ENCODE measurements at regions not wholly inside any gene's neighbourhood (a gene's known extent, or its start where the extent isn't known, plus 50 kb on each side); places are given as distances from the start of the nearest gene placed in this dataset.

- DNase-seq: no peak
These were observed 301.3 kb upstream of the SMARCA2 start for GRCh38 chr9:1713841-1714240.

- DNase-seq: no peak
These were observed 297.3 kb upstream of the SMARCA2 start for GRCh38 chr9:1717882-1718281.

- DNase-seq: no peak
These were observed 296.3 kb upstream of the SMARCA2 start for GRCh38 chr9:1718836-1719235.

GRCh38 chr9:1721196-1721595 is 294.0 kb upstream of the SMARCA2 start:
- DNase-seq: no peak

- no peak for DNase-seq
These were observed 292.7 kb upstream of the SMARCA2 start for GRCh38 chr9:1722404-1722803.

- no peak for DNase-seq
These were observed 291.6 kb upstream of the SMARCA2 start for GRCh38 chr9:1723522-1724015.

- peak in 2 of 6 experiments; percentile 8 to 13 for DNase-seq
These were observed 288.0 kb upstream of the SMARCA2 start for GRCh38 chr9:1726993-1727759.

- no peak for DNase-seq
These were observed 285.5 kb upstream of the SMARCA2 start for GRCh38 chr9:1729631-1730030.

GRCh38 chr9:1732670-1733069 is 282.5 kb upstream of the SMARCA2 start:
- DNase-seq: no peak

- no peak for DNase-seq
These were observed 276.5 kb upstream of the SMARCA2 start for GRCh38 chr9:1738511-1739100.

GRCh38 chr9:1743121-1743960 is 271.8 kb upstream of the SMARCA2 start:
- no peak for DNase-seq

- DNase-seq: no peak
These were observed 269.2 kb upstream of the SMARCA2 start for GRCh38 chr9:1745980-1746379.

- DNase-seq: no peak
These were observed 267.7 kb upstream of the SMARCA2 start for GRCh38 chr9:1747417-1747967.

GRCh38 chr9:1748407-1748806 is 266.7 kb upstream of the SMARCA2 start:
- no peak for DNase-seq

- no peak for DNase-seq
These were observed 258.0 kb upstream of the SMARCA2 start for GRCh38 chr9:1757186-1757585.

GRCh38 chr9:1759009-1759408 is 256.1 kb upstream of the SMARCA2 start:
- no peak for DNase-seq

- DNase-seq: no peak
These were observed 255.3 kb upstream of the SMARCA2 start for GRCh38 chr9:1759771-1760300.

- no peak for DNase-seq
These were observed 253.3 kb upstream of the SMARCA2 start for GRCh38 chr9:1761807-1762206.

- no peak for DNase-seq
These were observed 249.1 kb upstream of the SMARCA2 start for GRCh38 chr9:1766042-1766441.

- DNase-seq: no peak
These were observed 246.6 kb upstream of the SMARCA2 start for GRCh38 chr9:1768561-1768960.

GRCh38 chr9:1771094-1771789 is 243.9 kb upstream of the SMARCA2 start:
- DNase-seq: no peak

- no peak for DNase-seq
These were observed 239.9 kb upstream of the SMARCA2 start for GRCh38 chr9:1775230-1775629.
